Neural progenitor cell (in vitro differentiated cells): ENCODE measurements at regions not wholly inside any gene's neighbourhood (a gene's known extent, or its start where the extent isn't known, plus 50 kb on each side); places are given as distances from the start of the nearest gene placed in this dataset.

Experiments used
- DNase-seq: peaks from one replicate; pipeline ENCODE4 v3.0.0-alpha.2; 2016; ENCODE audit warnings: low spot score
- H2AFZ ChIP-seq: fragments of 200-600 bp; sonication (generic); replicated peaks from 2 replicates; pipeline ENCODE4 v1.6.1; 2016; ENCODE audit warnings: antibody characterized with exemption
- H3F3A ChIP-seq: fragments of 200-600 bp; sonication (generic); 2 replicates; pipeline ENCODE4 v1.6.1; 2016; ENCODE audit warnings: antibody characterized with exemption, low read depth
- H3K27ac ChIP-seq: fragments of 200-600 bp; sonication (generic); 2 replicates; pipeline ENCODE4 v1.5.1; 2016; ENCODE audit warnings: mild to moderate bottlenecking
- H3K27me3 ChIP-seq: fragments of 200-600 bp; sonication (generic); 2 replicates; pipeline ENCODE4 v1.6.1; 2016; ENCODE audit warnings: mild to moderate bottlenecking, moderate library complexity
- H3K36me3 ChIP-seq: fragments of 200-600 bp; sonication (generic); 2 replicates; pipeline ENCODE4 v1.5.1; 2016
- H3K4me1 ChIP-seq: fragments of 200-600 bp; sonication (generic); 2 replicates; pipeline ENCODE4 v1.6.1; 2016; ENCODE audit warnings: mixed run types
- H3K4me2 ChIP-seq: fragments of 200-600 bp; sonication (generic); 2 replicates; pipeline ENCODE4 v1.6.1; 2016
- H3K4me3 ChIP-seq: fragments of 200-600 bp; sonication (generic); 2 replicates; pipeline ENCODE4 v1.5.1; 2016
- H3K79me2 ChIP-seq: fragments of 200-600 bp; sonication (generic); 2 replicates; pipeline ENCODE4 v1.6.1; 2016; ENCODE audit warnings: low read depth
- H3K9ac ChIP-seq: fragments of 200-600 bp; sonication (generic); 2 replicates; pipeline ENCODE4 v1.6.1; 2016
- H3K9me3 ChIP-seq: fragments of 200-600 bp; sonication (generic); 2 replicates; pipeline ENCODE4 v1.5.1; 2016; ENCODE audit warnings: low read depth
- H4K20me1 ChIP-seq: fragments of 200-600 bp; sonication (generic); 2 replicates; pipeline ENCODE4 v1.6.1; 2016; ENCODE audit warnings: low read depth
- H3K27ac Mint-ChIP-seq: 3 replicates; pipeline ENCODE4 v1.8.0; 2021; ENCODE audit warnings: mixed read lengths
- H3K27me3 Mint-ChIP-seq: 2 replicates; pipeline ENCODE4 v1.8.0; 2022; ENCODE audit warnings: low read depth, mild to moderate bottlenecking, inconsistent platforms, moderate library complexity, mixed read lengths; ENCODE audit not compliant: insufficient read depth
- H3K36me3 Mint-ChIP-seq: 3 replicates; pipeline ENCODE4 v1.8.0; 2021; ENCODE audit warnings: mixed read lengths
- H3K4me1 Mint-ChIP-seq: 3 replicates; pipeline ENCODE4 v1.8.0; 2021; ENCODE audit warnings: mixed read lengths
- H3K4me3 Mint-ChIP-seq: 3 replicates; pipeline ENCODE4 v1.8.0; 2021; ENCODE audit warnings: mild to moderate bottlenecking, moderate library complexity, mixed read lengths
- H3K9me3 Mint-ChIP-seq: 3 replicates; pipeline ENCODE4 v1.8.0; 2020; ENCODE audit warnings: mixed read lengths
- EZH2 ChIP-seq: fragments of 200-600 bp; sonication (generic); IDR thresholded peaks from 2 replicates; pipeline ENCODE4 v1.6.1; 2017; ENCODE audit warnings: antibody characterized with exemption, mild to moderate bottlenecking, moderate library complexity
- EZH2phosphoT487 ChIP-seq: fragments of 200-600 bp; sonication (generic); IDR thresholded peaks from 2 replicates; pipeline ENCODE4 v1.6.1; 2017; ENCODE audit warnings: antibody characterized with exemption
- TF ChIP-seq, protein P1 (sequence below): fragments of 200-600 bp; sonication (generic); IDR thresholded peaks from 2 replicates; pipeline ENCODE4 v1.5.1; 2017; ENCODE audit warnings: antibody characterized with exemption, mild to moderate bottlenecking

GRCh38 chr4:121220698-121221097, 56.6 kb upstream of the TNIP3 start:
- Mint-ChIP-seq H3K9me3 (no peaks in the 10 kb centered on the region), H3K4me3 (no peak overlapping the region), H3K27me3 (peaks cover 4% of the 10 kb centered on the region), H3K27ac (no peak overlapping the region), H3K36me3 (no peaks in the 10 kb centered on the region), H3K4me1 (peaks cover 13% of the 10 kb centered on the region)
- no peaks in the 10 kb centered on the region for H3K36me3 ChIP-seq
- H3F3A ChIP-seq, result peaks cover 1% of the 10 kb centered on the region
- no peak overlapping the region for H3K4me2 ChIP-seq
- H3K4me1 ChIP-seq, result peaks cover 13% of the 10 kb centered on the region
- no peak overlapping the region for H3K4me3 ChIP-seq
- no peaks in the 10 kb centered on the region for H3K9me3 ChIP-seq
- no peak for TF ChIP-seq EZH2
- TF ChIP-seq, protein P1, sequence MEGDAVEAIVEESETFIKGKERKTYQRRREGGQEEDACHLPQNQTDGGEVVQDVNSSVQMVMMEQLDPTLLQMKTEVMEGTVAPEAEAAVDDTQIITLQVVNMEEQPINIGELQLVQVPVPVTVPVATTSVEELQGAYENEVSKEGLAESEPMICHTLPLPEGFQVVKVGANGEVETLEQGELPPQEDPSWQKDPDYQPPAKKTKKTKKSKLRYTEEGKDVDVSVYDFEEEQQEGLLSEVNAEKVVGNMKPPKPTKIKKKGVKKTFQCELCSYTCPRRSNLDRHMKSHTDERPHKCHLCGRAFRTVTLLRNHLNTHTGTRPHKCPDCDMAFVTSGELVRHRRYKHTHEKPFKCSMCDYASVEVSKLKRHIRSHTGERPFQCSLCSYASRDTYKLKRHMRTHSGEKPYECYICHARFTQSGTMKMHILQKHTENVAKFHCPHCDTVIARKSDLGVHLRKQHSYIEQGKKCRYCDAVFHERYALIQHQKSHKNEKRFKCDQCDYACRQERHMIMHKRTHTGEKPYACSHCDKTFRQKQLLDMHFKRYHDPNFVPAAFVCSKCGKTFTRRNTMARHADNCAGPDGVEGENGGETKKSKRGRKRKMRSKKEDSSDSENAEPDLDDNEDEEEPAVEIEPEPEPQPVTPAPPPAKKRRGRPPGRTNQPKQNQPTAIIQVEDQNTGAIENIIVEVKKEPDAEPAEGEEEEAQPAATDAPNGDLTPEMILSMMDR, result no peak
- no peak for TF ChIP-seq EZH2phosphoT487
- H3K9ac ChIP-seq, result no peak overlapping the region
- H3K27ac ChIP-seq, result no peak overlapping the region
- H4K20me1 ChIP-seq, result no peaks in the 10 kb centered on the region
- H3K27me3 ChIP-seq, result no peaks in the 10 kb centered on the region
- no peaks in the 10 kb centered on the region for H3K79me2 ChIP-seq
- peak; percentile 31 for DNase-seq
- no peak overlapping the region for H2AFZ ChIP-seq

DNA sequence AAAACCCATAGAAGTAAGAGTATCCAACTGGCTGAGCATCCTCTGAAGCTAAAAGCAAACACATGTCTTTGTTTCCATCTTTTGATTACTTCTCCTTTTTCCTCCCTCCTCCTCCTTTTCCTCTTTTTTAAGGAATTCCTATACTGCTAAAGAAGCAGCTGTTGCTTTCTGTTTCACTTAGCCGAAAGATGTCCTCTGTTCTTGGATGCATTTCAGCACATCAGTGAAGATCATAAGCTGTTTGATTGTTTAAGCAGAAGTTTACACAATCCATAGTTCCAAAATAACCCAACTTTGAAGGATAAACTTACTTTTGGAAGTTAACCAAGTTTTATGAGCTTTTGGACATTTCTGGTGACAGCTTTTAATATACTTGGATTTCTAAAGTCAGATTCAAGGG, 55.1 kb upstream of the TNIP3 start:
- no peaks in the 10 kb centered on the region for H3K9me3 ChIP-seq
- no peak overlapping the region for H3K4me3 ChIP-seq
- H3K27me3 Mint-ChIP-seq, result peaks cover 4% of the 10 kb centered on the region
- H4K20me1 ChIP-seq, result no peaks in the 10 kb centered on the region
- H3K27me3 ChIP-seq, result no peaks in the 10 kb centered on the region
- H3K4me1 Mint-ChIP-seq, result peaks cover 6% of the 10 kb centered on the region
- H3K27ac ChIP-seq, result no peak overlapping the region
- H2AFZ ChIP-seq, result no peak overlapping the region
- no peaks in the 10 kb centered on the region for H3K9me3 Mint-ChIP-seq
- H3K36me3 Mint-ChIP-seq, result no peaks in the 10 kb centered on the region
- no peak for DNase-seq
- H3K9ac ChIP-seq, result no peak overlapping the region
- H3K4me3 Mint-ChIP-seq, result no peak overlapping the region
- no peaks in the 10 kb centered on the region for H3F3A ChIP-seq
- no peak overlapping the region for H3K27ac Mint-ChIP-seq
- TF ChIP-seq EZH2phosphoT487 (no peak), EZH2 (no peak)
- TF ChIP-seq, protein P1, result no peak
- H3K79me2 ChIP-seq, result no peaks in the 10 kb centered on the region
- peaks cover 8% of the 10 kb centered on the region for H3K4me1 ChIP-seq
- no peaks in the 10 kb centered on the region for H3K36me3 ChIP-seq
- H3K4me2 ChIP-seq, result no peak overlapping the region

- H4K20me1 ChIP-seq, result no peaks in the 10 kb centered on the region
Measured at GRCh38 chr4:121217351-121217750, 53.2 kb upstream of the TNIP3 start.

More at GRCh38 chr4:121217351-121217750, 53.2 kb upstream of the TNIP3 start:
- TF ChIP-seq EZH2, result no peak
- TF ChIP-seq, protein P1, result no peak
- Histone ChIP-seq H3K9ac (no peak overlapping the region), H2AFZ (no peak overlapping the region), H3K36me3 (no peaks in the 10 kb centered on the region), H3K4me3 (no peak overlapping the region), H3K4me2 (no peak overlapping the region), H3K9me3 (no peaks in the 10 kb centered on the region), H3K27me3 (no peaks in the 10 kb centered on the region), H3K27ac (no peak overlapping the region), H3K79me2 (no peaks in the 10 kb centered on the region), H3K4me1 (peaks cover 8% of the 10 kb centered on the region), H3F3A (no peaks in the 10 kb centered on the region)
- DNase-seq, result no peak
- no peaks in the 10 kb centered on the region for H3K27me3 Mint-ChIP-seq
- no peak overlapping the region for H3K4me3 Mint-ChIP-seq
- no peaks in the 10 kb centered on the region for H3K36me3 Mint-ChIP-seq
- no peaks in the 10 kb centered on the region for H3K9me3 Mint-ChIP-seq
- no peak overlapping the region for H3K27ac Mint-ChIP-seq
- peaks cover 6% of the 10 kb centered on the region for H3K4me1 Mint-ChIP-seq
